HCT116 (cell line): ENCODE measurements at regions not wholly inside any gene's neighbourhood (a gene's known extent, or its start where the extent isn't known, plus 50 kb on each side); places are given as distances from the start of the nearest gene placed in this dataset.

Experiments used
- ATAC-seq: fragments of 200-7000 bp; cut with Tn5 transposase; 2 replicates; pipeline ENCODE4 v1.9.1; 2020; ENCODE audit warnings: mild to moderate bottlenecking, moderate library complexity
- BruUV-seq: library from RNA; stranded (reverse); fragments of 400-500 nt; replicated peaks from 2 replicates; lab custom pipeline; 2021; lab: Mats Ljungman, UMichigan
- CTCF ChIA-PET: fragments of 300-600 bp; sonication (Branson Sonifier 250); formaldehyde crosslinking; loops from one replicate; lab custom pipeline; 2021; ENCODE audit warnings: antibody characterized with exemption; lab: Charles Lee
- POLR2A ChIA-PET: fragments of 300-600, 350-600 bp; sonication (Branson Sonifier 250); formaldehyde crosslinking; loops from one replicate; lab custom pipeline; 2021; ENCODE audit warnings: antibody characterized with exemption; lab: Charles Lee
- RAD21 ChIA-PET, 2 experiments: fragments of 300-600 bp; sonication (Branson Sonifier 250); formaldehyde crosslinking; loops; one replicate each; lab custom pipeline; 2023; ENCODE audit warnings: low total read pairs in 2 of 2; ENCODE audit not compliant: uncharacterized antibody in 2 of 2, unreplicated experiment in 2 of 2, low non-redundant PET in 1 of 2; lab: Charles Lee
- DNase-seq: peaks from one replicate; pipeline ENCODE4 v3.0.0-alpha.2; 2010; ENCODE audit warnings: low read depth, low spot score
- H2AFZ ChIP-seq: fragments of 200-600 bp; shearing (Covaris generic), sonication (generic); 2 replicates; pipeline ENCODE4 v1.6.1; 2017; ENCODE audit warnings: low read depth, mixed run types, mixed read lengths, antibody characterized with exemption, low read length; ENCODE audit not compliant: poor library complexity, severe bottlenecking
- H3K27ac ChIP-seq: 2 replicates; pipeline ENCODE4 v1.5.1; 2012; ENCODE audit warnings: low read depth, low read length
- H3K27me3 ChIP-seq: fragments of 200-600 bp; sonication (generic); 2 replicates; pipeline ENCODE4 v1.6.1; 2016; ENCODE audit warnings: mixed run types, low read length, mixed read lengths; ENCODE audit not compliant: insufficient read depth
- H3K36me3 ChIP-seq, 2 experiments: fragments of 200-500 bp in 1 of 2; fragments of 200-600 bp in 1 of 2; sonication (Bioruptor generic) in 1 of 2; sonication (generic) in 1 of 2; 2 replicates each; pipeline versions ENCODE4 v1.5.1 to v1.6.1; 2014 to 2016; ENCODE audit warnings: low read length in 2 of 2, inconsistent platforms in 1 of 2, mixed read lengths in 1 of 2, mixed run types in 1 of 2; ENCODE audit not compliant: insufficient read depth in 2 of 2, control insufficient read depth in 1 of 2
- H3K4me1 ChIP-seq, 2 experiments: fragments of 200-600 bp in 1 of 2; sonication (generic) in 1 of 2; 2 replicates each; pipeline versions ENCODE4 v1.5.1 to v1.6.1; 2012 to 2017; ENCODE audit warnings: low read length in 2 of 2, inconsistent platforms in 1 of 2, mild to moderate bottlenecking in 1 of 2, mixed read lengths in 1 of 2, mixed run types in 1 of 2, moderate library complexity in 1 of 2; ENCODE audit not compliant: insufficient read depth in 2 of 2, control insufficient read depth in 1 of 2
- H3K4me2 ChIP-seq: fragments of 200-600 bp; sonication (generic); 2 replicates; pipeline ENCODE4 v1.6.1; 2017; ENCODE audit warnings: mixed run types, low read length, mixed read lengths
- H3K4me3 ChIP-seq, 2 experiments: fragments of 200-600 bp in 1 of 2; sonication (generic) in 1 of 2; replicated peaks in 1 of 2; 2 replicates each; pipeline ENCODE4 v1.5.1; 2011 to 2016; ENCODE audit warnings: low read length in 2 of 2, control low read depth in 1 of 2, low read depth in 1 of 2, mild to moderate bottlenecking in 1 of 2, mixed read lengths in 1 of 2, mixed run types in 1 of 2
- H3K79me2 ChIP-seq: fragments of 200-600 bp; sonication (generic); 2 replicates; pipeline ENCODE4 v1.6.1; 2017; ENCODE audit warnings: mild to moderate bottlenecking, mixed run types, low read length, moderate library complexity, mixed read lengths; ENCODE audit not compliant: insufficient read depth
- H3K9ac ChIP-seq: fragments of 200-600 bp; sonication (generic); 2 replicates; pipeline ENCODE4 v1.6.1; 2016; ENCODE audit warnings: low read length, mixed read lengths
- H3K9me2 ChIP-seq: fragments of 200-600 bp; sonication (generic), shearing (Covaris generic); 2 replicates; pipeline ENCODE4 v1.6.1; 2017; ENCODE audit warnings: mixed run types, mild to moderate bottlenecking, moderate library complexity; ENCODE audit not compliant: insufficient read depth
- H3K9me3 ChIP-seq, 2 experiments: fragments of 200-500 bp in 1 of 2; fragments of 200-600 bp in 1 of 2; sonication (Bioruptor generic) in 1 of 2; sonication (generic) in 1 of 2; 2 replicates each; pipeline ENCODE4 v1.6.1; 2014 to 2017; ENCODE audit warnings: low read length in 2 of 2, mixed read lengths in 2 of 2, inconsistent platforms in 1 of 2, low read depth in 1 of 2, mild to moderate bottlenecking in 1 of 2, mixed run types in 1 of 2, moderate library complexity in 1 of 2; ENCODE audit not compliant: control insufficient read depth in 1 of 2, insufficient read depth in 1 of 2
- H4K20me1 ChIP-seq: fragments of 200-600 bp; sonication (generic), shearing (Covaris generic); 2 replicates; pipeline ENCODE4 v1.6.1; 2017; ENCODE audit warnings: mixed run types, mild to moderate bottlenecking, moderate library complexity; ENCODE audit not compliant: insufficient read depth
- CBX3 ChIP-seq: IDR thresholded peaks from 2 replicates; pipeline ENCODE4 v1.6.1; 2012; ENCODE audit warnings: low read depth
- CEBPB ChIP-seq: IDR thresholded peaks from 2 replicates; pipeline ENCODE4 v1.6.1; 2012; ENCODE audit warnings: low read depth
- CTCF ChIP-seq, 3 experiments: fragments of 200-600 bp in 1 of 3; sonication (generic) in 1 of 3; IDR thresholded peaks in 2 of 3; conservative IDR thresholded peaks in 1 of 3; 2 replicates each; pipeline ENCODE4 v1.5.1; 2012 to 2017; ENCODE audit warnings: low read depth in 2 of 3, low read length in 2 of 3, antibody characterized with exemption in 1 of 3, borderline replicate concordance in 1 of 3, control low read depth in 1 of 3, mild to moderate bottlenecking in 1 of 3, mixed read lengths in 1 of 3, mixed run types in 1 of 3, moderate library complexity in 1 of 3; ENCODE audit not compliant: insufficient read depth in 1 of 3
- EGR1 ChIP-seq: IDR thresholded peaks from 2 replicates; pipeline ENCODE4 v1.6.1; 2012; ENCODE audit warnings: low read depth
- EZH2 ChIP-seq: fragments of 200-600 bp; sonication (generic); IDR thresholded peaks from 2 replicates; pipeline ENCODE4 v1.6.1; 2017; ENCODE audit warnings: antibody characterized with exemption, mixed run types
- EZH2phosphoT487 ChIP-seq: fragments of 200-600 bp; IDR thresholded peaks from 2 replicates; pipeline ENCODE4 v1.6.1; 2018; ENCODE audit warnings: antibody characterized with exemption, borderline replicate concordance
- FOSL1 ChIP-seq: IDR thresholded peaks from 2 replicates; pipeline ENCODE4 v1.6.1; 2012; ENCODE audit warnings: low read depth
- JUND ChIP-seq: IDR thresholded peaks from 2 replicates; pipeline ENCODE4 v1.6.1; 2012
- POLR2A ChIP-seq: IDR thresholded peaks from 2 replicates; pipeline ENCODE4 v1.7.0; 2011; ENCODE audit warnings: borderline replicate concordance; ENCODE audit not compliant: insufficient read depth, insufficient read length; ENCODE audit errors: extremely low read depth
- POLR2AphosphoS5 ChIP-seq: IDR thresholded peaks from 2 replicates; pipeline ENCODE4 v1.6.1; 2011; ENCODE audit warnings: mild to moderate bottlenecking, low read depth, low read length, moderate library complexity
- SIN3A ChIP-seq: IDR thresholded peaks from 2 replicates; pipeline ENCODE4 v1.6.1; 2012; ENCODE audit warnings: low read depth
- SP1 ChIP-seq: IDR thresholded peaks from 2 replicates; pipeline ENCODE4 v1.6.1; 2012; ENCODE audit warnings: low read depth
- SRF ChIP-seq: IDR thresholded peaks from 2 replicates; pipeline ENCODE4 v1.6.1; 2012; ENCODE audit warnings: low read depth
- TCF7L2 ChIP-seq: IDR thresholded peaks from 2 replicates; pipeline ENCODE4 v1.7.0; 2011; ENCODE audit warnings: borderline replicate concordance, inconsistent platforms; ENCODE audit not compliant: insufficient read depth, insufficient read length; ENCODE audit errors: extremely low read depth
- YY1 ChIP-seq: IDR thresholded peaks from 2 replicates; pipeline ENCODE4 v1.6.1; 2011; ENCODE audit warnings: low read length, low read depth, moderate library complexity, mild to moderate bottlenecking; ENCODE audit not compliant: insufficient replicate concordance; ENCODE audit errors: extremely low read depth
- ZBTB33 ChIP-seq: IDR thresholded peaks from 2 replicates; pipeline ENCODE4 v1.6.1; 2011; ENCODE audit warnings: mild to moderate bottlenecking, low read length, moderate library complexity; ENCODE audit not compliant: insufficient replicate concordance; ENCODE audit errors: extremely low read depth
- ZFX ChIP-seq: fragments of 450-650 bp; IDR thresholded peaks from 2 replicates; pipeline ENCODE4 v1.6.1; 2017
- ZNF274 ChIP-seq: fragments of 200-500 bp; sonication (Bioruptor generic); IDR thresholded peaks from 2 replicates; pipeline ENCODE4 v1.6.1; 2014; ENCODE audit warnings: mild to moderate bottlenecking, low read depth, low read length, inconsistent platforms
- intact Hi-C: fragments of 100-400 bp; cut with micrococcal nuclease; formaldehyde crosslinking; loops from 2 replicates; pipeline ENCODE4 v1.10.0; 2022
- TF ChIP-seq, protein P1 (sequence below): IDR thresholded peaks from 2 replicates; pipeline ENCODE4 v1.6.1; 2012

DNA sequence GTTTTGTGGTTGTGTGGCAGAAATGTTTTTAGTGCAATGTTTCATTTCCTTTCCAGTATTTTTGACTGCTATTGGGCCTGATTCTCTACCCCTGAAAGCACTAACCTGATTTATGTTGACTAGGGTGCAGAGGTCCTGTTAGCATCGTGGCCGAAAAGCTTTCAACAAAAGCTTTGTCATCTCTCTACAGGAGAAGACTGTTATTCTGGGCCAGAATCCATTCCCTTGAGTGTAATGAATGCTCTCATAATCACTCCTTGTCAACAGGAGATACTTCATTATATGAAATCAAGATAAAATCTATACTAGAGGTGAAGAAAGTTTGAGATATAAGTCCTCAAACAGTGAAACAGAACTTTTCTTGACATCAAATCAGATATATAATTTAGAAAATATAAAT is 195.5 kb downstream of the ZNF330 start (continued):
- TF ChIP-seq CTCF (IDR thresholded peaks at IDR 0.05 in 2 of 3, conservative IDR thresholded peaks at IDR 0.05 in 1 of 3; ENCODE audit: borderline replicate concordance in 1 of 3, insufficient read depth in 1 of 3, low read depth in 2 of 3, low read length in 2 of 3) (no peak), TCF7L2 (no peak), YY1 (no peak), ZNF274 (no peak), SIN3A (no peak)

DNA sequence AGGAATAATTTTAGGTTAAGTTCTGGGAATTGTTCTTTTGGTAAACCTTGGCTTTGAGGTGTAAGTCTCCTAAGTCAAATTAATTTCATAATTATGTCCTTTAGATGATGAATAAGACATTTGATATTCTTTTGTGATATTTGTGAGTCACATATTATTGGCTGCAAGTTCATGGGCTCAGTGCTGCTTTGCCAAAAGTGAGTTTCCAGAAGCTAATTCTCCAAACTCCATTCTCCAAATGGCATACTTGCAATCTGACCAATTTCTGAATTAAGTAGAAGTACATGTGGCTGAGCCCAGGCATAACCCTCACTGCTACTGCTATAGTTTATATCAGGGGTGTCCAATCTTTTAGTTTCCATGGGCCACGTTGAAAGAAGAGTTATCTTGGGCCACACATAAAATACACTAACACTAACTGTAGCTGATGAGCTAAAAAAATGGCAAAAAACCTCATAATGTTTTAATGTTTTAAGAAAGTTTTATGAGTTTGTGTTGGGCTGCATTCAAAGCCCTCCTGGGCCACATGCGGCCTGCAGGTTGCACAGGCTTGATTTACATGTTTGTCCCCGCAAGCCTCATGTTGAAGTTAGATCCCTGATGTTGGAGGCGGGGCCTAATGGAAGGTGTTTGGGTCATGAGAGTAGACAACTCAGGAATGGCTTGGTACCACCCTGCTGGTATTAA is 196.1 kb downstream of the ZNF330 start:
- ChIA-PET POLR2A (no interaction called here), CTCF (no interaction called here), RAD21 (no interaction called here)
- no peaks in the 10 kb centered on the region for H3K27me3 ChIP-seq
- no TSS peak for BruUV-seq
- H2AFZ ChIP-seq, result no peak overlapping the region
- H3K4me1 ChIP-seq, result no peaks in the 10 kb centered on the region
- H3K9me3 ChIP-seq, result no peaks in the 10 kb centered on the region
- H3K27ac ChIP-seq, result no peak overlapping the region
- no peak for DNase-seq
- H3K9me2 ChIP-seq, result no peaks in the 10 kb centered on the region
- H3K9ac ChIP-seq, result no peak overlapping the region
- intact Hi-C loops, result no loop called here
- no peak overlapping the region for H3K4me3 ChIP-seq
- H3K79me2 ChIP-seq, result no peaks in the 10 kb centered on the region
- no peak overlapping the region for H3K4me2 ChIP-seq
- no peaks in the 10 kb centered on the region for H3K36me3 ChIP-seq
- no peaks in the 10 kb centered on the region for H4K20me1 ChIP-seq
- no peak for ATAC-seq
- TF ChIP-seq SRF (no peak), SIN3A (no peak), POLR2AphosphoS5 (no peak), EZH2 (no peak), SP1 (no peak), ZNF274 (no peak), JUND (no peak), CBX3 (no peak), YY1 (no peak), CTCF (IDR thresholded peaks at IDR 0.05 in 2 of 3, conservative IDR thresholded peaks at IDR 0.05 in 1 of 3; ENCODE audit: borderline replicate concordance in 1 of 3, insufficient read depth in 1 of 3, low read depth in 2 of 3, low read length in 2 of 3) (no peak), POLR2A (no peak), ZFX (no peak), CEBPB (no peak), FOSL1 (no peak), EZH2phosphoT487 (no peak), ZBTB33 (no peak), EGR1 (no peak)
- TF ChIP-seq, protein P1, sequence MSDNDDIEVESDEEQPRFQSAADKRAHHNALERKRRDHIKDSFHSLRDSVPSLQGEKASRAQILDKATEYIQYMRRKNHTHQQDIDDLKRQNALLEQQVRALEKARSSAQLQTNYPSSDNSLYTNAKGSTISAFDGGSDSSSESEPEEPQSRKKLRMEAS, result no peak
